Lower lobe of right lung (tissue), 2 donors: ENCODE measurements at regions not wholly inside any gene's neighbourhood (a gene's known extent, or its start where the extent isn't known, plus 50 kb on each side); places are given as distances from the start of the nearest gene placed in this dataset.
A peak's percentile ranks its signal among the peaks of the same experiment; 100 is the strongest.
"Not testable (repeated sequence)": the region's sequence is repeated elsewhere in the genome, so short reads cannot be mapped to it uniquely, and the experiment has no call there.

Experiments used
- ATAC-seq, 2 donors: fragments of 200-7000 bp; cut with Tn5 transposase; one replicate each; pipeline ENCODE4 v1.9.1; 2020 to 2022; ENCODE audit warnings: mild to moderate bottlenecking in 2 of 2, moderate library complexity in 2 of 2
- DNase-seq: peaks from one replicate; pipeline ENCODE4 v3.0.0-alpha.2; 2020
- H3K27ac ChIP-seq: fragments of 200-600 bp; one replicate; pipeline ENCODE4 v1.8.0; 2022
- H3K27me3 ChIP-seq: fragments of 200-600 bp; one replicate; pipeline ENCODE4 v1.8.0; 2022; ENCODE audit warnings: low read depth
- H3K36me3 ChIP-seq: fragments of 200-600 bp; one replicate; pipeline ENCODE4 v1.8.0; 2022; ENCODE audit warnings: mild to moderate bottlenecking
- H3K4me1 ChIP-seq: fragments of 200-600 bp; one replicate; pipeline ENCODE4 v1.8.0; 2022
- H3K4me3 ChIP-seq: fragments of 200-600 bp; one replicate; pipeline ENCODE4 v1.8.0; 2022; ENCODE audit warnings: mild to moderate bottlenecking
- H3K9me3 ChIP-seq: fragments of 200-600 bp; one replicate; pipeline ENCODE4 v1.8.0; 2022
- intact Hi-C: fragments of 100-400 bp; cut with DNase I; formaldehyde crosslinking; loops from one replicate; pipeline ENCODE4 v1.11.0; 2022
- TF ChIP-seq, protein P1 (sequence below): fragments of 200-600 bp; IDR thresholded peaks from one replicate; pipeline ENCODE4 v1.8.0; 2022; ENCODE audit warnings: antibody characterized with exemption, mild to moderate bottlenecking
- donor health status: DM: no; HTN: yes; CAD: no; lungs with severe emphysema.

DNA sequence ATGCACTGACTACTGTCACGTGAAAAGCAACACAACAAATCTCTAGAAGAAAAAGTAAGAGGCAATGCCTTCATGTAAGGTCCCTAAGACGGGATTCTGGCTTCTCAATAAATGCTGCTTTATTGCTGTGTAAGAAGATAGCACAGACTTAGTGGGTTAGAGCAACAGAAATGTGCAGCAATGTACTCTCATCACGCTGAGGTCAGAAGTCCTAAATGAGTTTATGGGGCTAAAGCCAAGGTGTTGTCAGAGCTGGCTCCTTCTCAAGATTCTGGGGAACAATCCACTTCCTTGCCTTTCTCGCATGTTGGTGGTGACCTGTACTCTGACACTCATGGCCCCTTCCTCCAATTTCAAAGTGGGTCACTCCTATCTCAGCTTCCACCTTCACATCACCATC lies 93.4 kb downstream of the SHANK2 start:
- Histone ChIP-seq H3K27ac (no peak overlapping the region), H3K9me3 (no peaks in the 10 kb centered on the region), H3K27me3 (no peaks in the 10 kb centered on the region), H3K4me1 (no peaks in the 10 kb centered on the region), H3K36me3 (no peaks in the 10 kb centered on the region), H3K4me3 (no peak overlapping the region)
- no peak for DNase-seq
- TF ChIP-seq, protein P1, sequence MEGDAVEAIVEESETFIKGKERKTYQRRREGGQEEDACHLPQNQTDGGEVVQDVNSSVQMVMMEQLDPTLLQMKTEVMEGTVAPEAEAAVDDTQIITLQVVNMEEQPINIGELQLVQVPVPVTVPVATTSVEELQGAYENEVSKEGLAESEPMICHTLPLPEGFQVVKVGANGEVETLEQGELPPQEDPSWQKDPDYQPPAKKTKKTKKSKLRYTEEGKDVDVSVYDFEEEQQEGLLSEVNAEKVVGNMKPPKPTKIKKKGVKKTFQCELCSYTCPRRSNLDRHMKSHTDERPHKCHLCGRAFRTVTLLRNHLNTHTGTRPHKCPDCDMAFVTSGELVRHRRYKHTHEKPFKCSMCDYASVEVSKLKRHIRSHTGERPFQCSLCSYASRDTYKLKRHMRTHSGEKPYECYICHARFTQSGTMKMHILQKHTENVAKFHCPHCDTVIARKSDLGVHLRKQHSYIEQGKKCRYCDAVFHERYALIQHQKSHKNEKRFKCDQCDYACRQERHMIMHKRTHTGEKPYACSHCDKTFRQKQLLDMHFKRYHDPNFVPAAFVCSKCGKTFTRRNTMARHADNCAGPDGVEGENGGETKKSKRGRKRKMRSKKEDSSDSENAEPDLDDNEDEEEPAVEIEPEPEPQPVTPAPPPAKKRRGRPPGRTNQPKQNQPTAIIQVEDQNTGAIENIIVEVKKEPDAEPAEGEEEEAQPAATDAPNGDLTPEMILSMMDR: no peak
- ATAC-seq: no peak
- intact Hi-C loops: no loop called here

DNA sequence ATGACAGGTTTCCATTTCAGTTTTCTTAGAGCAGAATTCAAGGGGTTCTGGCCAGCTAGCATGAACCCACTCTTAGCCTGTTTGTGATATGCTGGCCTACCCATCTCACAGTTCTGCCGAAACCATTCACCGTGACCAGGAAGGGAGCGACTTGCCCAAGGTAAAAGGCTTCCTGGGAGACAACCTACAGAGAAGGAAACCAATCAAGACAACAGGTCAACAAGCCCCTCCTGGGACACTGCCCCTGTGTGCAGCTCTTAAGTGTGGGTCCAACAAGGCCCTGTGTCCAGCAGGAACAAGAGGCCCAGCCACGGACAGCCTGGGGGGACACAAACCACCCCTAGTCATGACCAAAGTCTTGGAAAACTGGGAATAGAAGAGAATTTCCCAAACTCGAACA lies 94.7 kb downstream of the SHANK2 start:
- DNase-seq, intact Hi-C loops, ATAC-seq, H3K27ac ChIP-seq, H3K4me3 ChIP-seq, H3K36me3 ChIP-seq, H3K9me3 ChIP-seq, H3K27me3 ChIP-seq, H3K4me1 ChIP-seq: not testable (repeated sequence)

DNA sequence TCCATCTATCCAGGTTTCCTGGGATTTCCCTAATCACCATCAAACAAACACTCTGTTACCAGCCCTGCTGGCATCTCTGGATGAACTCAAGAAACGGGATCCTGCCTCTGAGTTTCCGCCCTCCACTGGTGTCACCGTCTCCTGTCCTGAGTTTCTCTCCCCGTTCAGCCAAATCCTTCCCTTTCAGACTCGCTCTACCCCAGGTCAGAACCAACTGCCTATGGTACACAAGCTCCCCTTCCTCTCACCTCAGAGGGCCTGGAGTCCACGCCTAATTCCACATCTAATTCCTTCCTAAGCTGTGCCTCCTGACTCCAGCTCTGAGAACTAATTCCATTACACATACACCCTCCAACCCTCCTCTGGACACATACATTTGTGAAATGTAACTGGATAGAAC lies 96.1 kb downstream of the SHANK2 start:
- Histone ChIP-seq H3K4me3 (no peak overlapping the region), H3K27me3 (no peaks in the 10 kb centered on the region), H3K4me1 (peaks cover 4% of the 10 kb centered on the region), H3K27ac (no peak overlapping the region), H3K9me3 (no peaks in the 10 kb centered on the region), H3K36me3 (no peaks in the 10 kb centered on the region)
- intact Hi-C loops: no loop called here
- ATAC-seq: no peak
- no peak for DNase-seq
- TF ChIP-seq, protein P1: no peak

DNA sequence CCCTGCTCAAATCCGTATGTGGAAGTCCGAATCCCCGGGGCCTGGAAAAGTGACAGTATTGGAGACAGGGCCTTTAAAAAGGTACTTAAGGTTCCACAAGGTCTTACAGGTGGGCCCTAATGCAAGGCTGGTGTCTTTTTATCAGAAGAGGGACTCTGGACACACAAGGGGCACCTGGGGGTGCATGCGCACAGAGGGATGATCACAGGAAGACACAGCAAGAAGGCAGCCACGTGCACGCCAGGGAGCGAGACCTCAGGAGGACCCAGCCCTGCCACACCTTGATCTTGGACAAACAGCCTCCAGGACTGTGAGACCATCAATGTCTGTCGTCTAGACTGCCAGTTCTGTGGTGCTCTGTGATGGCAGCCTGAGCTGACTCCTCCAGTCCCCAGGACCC lies 96.5 kb downstream of the SHANK2 start:
- ATAC-seq (no peak), DNase-seq (no peak)
- peaks cover 4% of the 10 kb centered on the region for H3K4me1 ChIP-seq
- H3K36me3 ChIP-seq: no peaks in the 10 kb centered on the region
- no peak overlapping the region for H3K4me3 ChIP-seq
- no peaks in the 10 kb centered on the region for H3K27me3 ChIP-seq
- no peaks in the 10 kb centered on the region for H3K9me3 ChIP-seq
- intact Hi-C loops: no loop called here
- H3K27ac ChIP-seq: no peak overlapping the region
- TF ChIP-seq, protein P1: no peak

DNA sequence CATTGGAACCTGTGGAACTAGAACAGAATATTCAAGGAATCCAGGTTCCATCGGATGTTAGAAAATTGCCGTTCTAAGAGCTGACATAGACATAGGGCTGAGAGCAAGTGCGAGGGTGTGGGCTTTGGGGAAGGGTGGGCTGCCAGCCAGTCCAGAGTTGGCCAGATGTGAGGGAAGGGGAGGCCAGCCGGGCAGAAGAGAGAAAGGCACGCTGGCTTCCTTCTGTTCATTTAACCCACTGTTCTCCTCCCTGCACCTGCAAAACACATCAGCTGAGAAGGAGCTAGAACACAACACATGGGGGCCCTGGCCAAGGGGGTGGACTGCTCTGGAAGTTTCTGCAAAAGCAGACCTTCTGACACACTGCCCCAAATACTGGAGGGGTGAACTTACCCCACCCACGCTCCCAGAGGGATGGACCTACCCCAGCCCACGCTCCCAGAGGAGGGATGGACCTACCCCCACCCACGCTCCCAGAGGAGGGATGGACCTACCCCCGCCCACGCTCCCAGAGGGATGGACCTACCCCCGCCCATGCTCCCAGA lies 98.0 kb downstream of the SHANK2 start:
- H3K4me1 ChIP-seq: peaks cover 4% of the 10 kb centered on the region
- no peaks in the 10 kb centered on the region for H3K9me3 ChIP-seq
- intact Hi-C loops: no loop called here
- no peak overlapping the region for H3K4me3 ChIP-seq
- H3K27ac ChIP-seq: no peak overlapping the region
- TF ChIP-seq, protein P1: no peak
- no peak for DNase-seq
- no peaks in the 10 kb centered on the region for H3K27me3 ChIP-seq
- ATAC-seq: no peak
- no peaks in the 10 kb centered on the region for H3K36me3 ChIP-seq

DNA sequence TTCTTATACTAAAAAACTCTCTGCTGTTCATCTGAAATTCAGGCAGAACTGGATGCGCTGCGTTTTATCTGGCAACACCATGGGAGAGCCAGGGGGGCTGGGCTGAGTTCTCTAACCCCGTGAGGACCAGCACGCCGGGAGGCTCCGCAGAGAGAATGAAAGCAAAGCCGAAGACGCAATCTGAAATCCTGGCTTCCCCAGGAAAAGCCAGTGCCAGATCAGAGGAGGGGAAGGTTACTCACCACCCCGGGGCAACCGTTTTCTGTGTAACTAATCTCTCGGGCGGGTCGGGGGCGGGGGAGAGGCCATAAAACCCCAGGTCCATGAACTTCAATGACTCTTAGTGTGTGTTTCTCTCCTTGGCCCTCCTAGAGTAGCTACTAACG lies 99.4 kb downstream of the SHANK2 start:
- peaks cover 4% of the 10 kb centered on the region for H3K4me1 ChIP-seq
- peak in 1 of 2 donors; percentile 61 for ATAC-seq
- TF ChIP-seq, protein P1: no peak
- H3K27ac ChIP-seq: no peak overlapping the region
- intact Hi-C loops: no loop called here
- no peaks in the 10 kb centered on the region for H3K9me3 ChIP-seq
- H3K36me3 ChIP-seq: no peaks in the 10 kb centered on the region
- no peak for DNase-seq
- H3K4me3 ChIP-seq: no peak overlapping the region
- no peaks in the 10 kb centered on the region for H3K27me3 ChIP-seq

DNA sequence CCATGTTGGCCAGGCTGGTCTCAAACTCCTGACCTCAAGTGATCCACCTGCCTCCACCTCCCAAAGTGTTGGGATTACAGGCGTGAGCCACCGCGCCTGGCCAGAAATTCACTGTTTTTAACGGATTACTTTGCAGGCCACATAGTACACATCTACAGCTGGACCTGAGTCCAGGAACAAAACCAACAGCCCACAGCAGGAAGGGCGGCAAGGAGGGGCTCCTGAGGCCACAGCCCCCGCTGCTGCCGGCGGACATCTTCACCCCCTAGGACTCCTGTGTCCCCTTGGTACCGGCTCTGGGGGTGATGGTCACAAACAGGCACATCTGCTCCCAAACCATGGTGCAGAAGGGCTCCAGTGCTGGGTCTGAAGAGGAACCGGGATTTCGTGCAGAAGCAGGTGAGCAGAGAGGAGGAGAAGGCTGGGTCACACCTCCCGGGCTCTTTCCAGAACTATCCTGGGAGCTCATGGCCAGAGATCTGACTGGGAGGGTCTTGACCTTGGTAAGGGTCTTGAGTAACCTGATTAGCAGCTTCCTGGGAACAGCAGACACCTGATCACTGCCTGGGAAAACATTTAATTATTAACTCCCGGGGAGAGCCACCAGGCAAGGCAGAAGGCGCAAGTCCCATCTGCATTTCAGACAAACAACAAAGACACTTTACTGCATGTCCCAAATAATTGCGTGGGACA lies 99.9 kb downstream of the SHANK2 start:
- DNase-seq, H3K4me1 ChIP-seq, intact Hi-C loops, H3K4me3 ChIP-seq, H3K27ac ChIP-seq, H3K27me3 ChIP-seq, ATAC-seq, H3K9me3 ChIP-seq, H3K36me3 ChIP-seq: not testable (repeated sequence)
